SK-N-MC (cell line): ENCODE measurements at regions not wholly inside any gene's neighbourhood (a gene's known extent, or its start where the extent isn't known, plus 50 kb on each side); places are given as distances from the start of the nearest gene placed in this dataset.

Experiments used
- EZH2 ChIP-seq: fragments of 200-600 bp; sonication (generic); IDR thresholded peaks from one replicate; pipeline ENCODE4 v1.6.1; 2017; ENCODE audit warnings: antibody characterized with exemption
- POLR2AphosphoS5 ChIP-seq: IDR thresholded peaks from 2 replicates; pipeline ENCODE4 v1.6.1; 2012; ENCODE audit warnings: mild to moderate bottlenecking, low read depth, low read length, borderline replicate concordance

- TF ChIP-seq EZH2 (no peak), POLR2AphosphoS5 (no peak)
Observed at GRCh38 chr16:46404028-46404427, 217.2 kb downstream of the SHCBP1 start.
